Myocyte (in vitro differentiated cells): ENCODE measurements at regions not wholly inside any gene's neighbourhood (a gene's known extent, or its start where the extent isn't known, plus 50 kb on each side); places are given as distances from the start of the nearest gene placed in this dataset.
"Not testable (repeated sequence)": the region's sequence is repeated elsewhere in the genome, so short reads cannot be mapped to it uniquely, and the experiment has no call there.

Source experiments
- DNase-seq: peaks from one replicate; pipeline ENCODE4 v3.0.0-alpha.2; 2012; ENCODE audit warnings: low read depth

GRCh38 chr18:51330148-51330547, 132.7 kb upstream of the MEX3C start:
- no peak for DNase-seq

DNA sequence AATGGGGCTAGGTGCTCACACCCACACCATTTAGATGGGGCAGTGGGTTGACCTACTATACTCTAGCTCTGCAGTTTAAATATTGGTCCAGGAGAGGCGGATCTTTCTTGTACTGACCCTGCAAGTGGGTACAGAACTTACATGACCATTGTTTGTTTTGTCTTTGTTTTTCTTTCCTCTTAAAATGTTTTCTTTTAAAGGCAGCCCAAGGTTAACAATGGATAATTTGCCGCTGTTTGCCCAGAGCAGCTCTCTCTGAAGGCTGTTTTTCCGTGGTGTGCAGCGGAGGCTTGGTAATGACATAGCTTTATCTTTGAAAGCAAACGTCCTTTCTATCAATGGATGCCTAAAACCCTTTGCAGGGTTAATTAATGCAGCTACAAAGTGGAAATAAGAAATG, 133.3 kb upstream of the MEX3C start:
- DNase-seq = no peak

DNA sequence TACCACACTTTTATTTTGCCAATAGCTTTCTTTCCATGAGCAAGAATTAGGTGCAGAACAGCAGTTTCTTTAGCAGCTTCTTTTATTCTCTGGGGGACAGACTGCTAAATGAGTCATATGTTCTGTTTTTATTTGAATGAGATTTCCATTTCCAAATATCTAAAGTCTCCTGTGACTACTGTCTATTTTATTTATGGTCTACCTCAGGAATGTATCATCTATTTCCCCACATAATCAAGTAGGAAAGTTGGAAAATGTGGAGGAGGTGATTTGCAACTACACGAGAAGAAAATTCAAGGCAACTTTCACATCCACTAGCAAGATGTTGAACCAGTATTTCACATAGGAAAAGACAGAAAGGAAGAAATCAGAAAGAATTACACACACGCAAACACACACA, 139.9 kb upstream of the MEX3C start:
- no peak for DNase-seq

GRCh38 chr18:51339856-51340255, 142.4 kb upstream of the MEX3C start:
- no peak for DNase-seq

DNA sequence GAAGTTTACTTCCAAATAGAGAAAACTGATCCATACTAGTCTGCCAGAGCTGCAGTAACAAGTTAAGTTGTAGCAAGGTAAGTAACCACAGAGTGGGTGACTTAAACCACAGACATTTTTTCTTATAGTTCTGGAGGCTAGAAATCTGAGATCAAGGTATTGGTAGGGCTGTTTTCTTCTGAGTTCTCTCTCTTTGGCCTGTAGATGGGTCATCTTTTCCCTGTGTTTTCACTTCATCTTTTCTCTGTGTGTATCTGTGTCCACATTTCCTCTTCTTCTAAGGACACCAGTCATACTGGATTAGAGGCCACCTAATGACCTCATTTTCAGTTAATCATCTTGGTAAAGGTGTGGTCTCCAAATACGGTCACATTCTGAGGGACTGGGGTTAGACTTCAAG, 142.9 kb upstream of the MEX3C start:
- no peak for DNase-seq

- no peak for DNase-seq
Observed at GRCh38 chr18:51342815-51343214, 145.3 kb upstream of the MEX3C start.

DNA sequence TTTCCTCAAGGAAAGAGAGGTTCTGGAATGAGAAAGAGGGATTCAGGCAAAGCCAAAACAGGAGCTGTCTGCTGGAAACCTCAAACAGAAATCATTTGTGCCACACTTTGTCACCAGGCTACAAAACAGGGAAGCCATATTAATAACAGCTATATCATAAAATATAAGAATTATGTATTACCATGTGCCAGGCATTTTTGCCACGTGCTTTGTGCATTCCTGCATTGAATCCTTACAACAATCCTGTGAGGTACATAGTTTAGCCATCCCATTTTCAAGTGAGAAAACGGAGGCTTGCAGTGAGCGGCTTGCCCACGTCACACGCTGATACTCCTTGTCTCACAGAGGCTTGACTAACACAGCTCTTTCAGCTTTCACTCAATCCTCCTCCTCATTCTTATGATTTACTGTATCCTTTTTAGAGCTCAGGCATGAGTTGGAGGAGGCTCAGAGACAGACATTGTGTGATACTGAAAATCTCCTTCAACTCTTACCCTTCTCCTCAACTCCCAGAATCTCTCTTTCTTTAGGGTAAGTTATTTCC, 148.4 kb upstream of the MEX3C start:
- no peak for DNase-seq

DNA sequence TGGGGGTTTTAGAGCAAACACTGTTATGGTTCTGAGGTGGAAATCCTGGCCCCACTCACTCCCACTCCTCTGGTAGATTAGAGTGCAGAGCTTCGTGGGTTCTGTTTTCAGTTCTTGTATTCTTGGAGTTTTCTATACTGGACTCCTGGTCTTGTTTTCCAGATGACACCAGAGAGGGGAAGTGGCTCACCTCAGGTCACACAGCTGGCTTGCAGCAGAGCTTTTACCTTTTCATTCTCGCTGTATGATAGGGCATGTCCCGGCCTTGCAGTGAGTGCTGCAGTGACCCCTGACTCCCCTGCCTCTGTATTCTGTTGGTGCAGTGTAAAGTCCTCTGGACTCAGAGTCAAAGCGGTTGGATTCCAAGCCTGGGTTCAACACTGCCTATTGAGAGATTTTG, 148.9 kb upstream of the MEX3C start:
- DNase-seq = no peak

DNA sequence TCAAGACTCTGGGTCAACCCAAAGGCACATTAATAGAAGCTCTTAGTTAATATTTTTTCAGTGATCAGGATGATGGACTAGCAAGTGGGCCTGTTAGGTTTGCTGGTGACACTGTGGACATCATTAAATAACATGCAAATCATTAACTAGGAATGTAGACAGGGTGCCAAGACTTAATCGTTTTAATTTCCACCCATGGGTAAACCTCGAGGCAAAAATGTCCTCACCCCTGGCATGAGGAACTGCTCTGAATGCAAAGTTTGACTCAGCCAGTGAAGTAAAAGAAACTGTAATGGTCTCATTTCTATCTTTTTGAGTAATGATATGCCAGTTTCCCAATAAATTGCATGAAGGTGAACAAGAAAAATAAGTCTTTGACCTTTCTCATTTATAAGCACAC, 152.6 kb upstream of the MEX3C start:
- no peak for DNase-seq

DNA sequence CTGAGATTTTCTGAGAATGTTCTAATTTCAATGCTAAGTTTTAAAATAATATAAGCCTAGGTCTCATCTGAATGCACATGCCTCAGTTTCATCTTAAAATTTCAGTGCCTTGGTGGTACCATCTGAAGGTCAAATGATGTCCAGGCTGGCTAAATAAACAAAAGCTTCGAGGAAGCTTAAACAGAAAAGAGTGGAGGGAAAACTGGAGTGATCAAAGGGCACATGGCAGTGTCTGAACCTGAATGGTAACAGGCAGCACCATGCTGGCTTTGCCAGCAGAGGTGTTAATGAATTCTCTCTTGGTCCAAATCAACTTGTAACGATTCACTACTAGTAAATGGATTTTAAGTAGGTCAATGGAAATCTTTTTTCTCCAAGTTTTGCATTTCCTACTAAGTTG, 158.4 kb upstream of the MEX3C start:
- no peak for DNase-seq

DNA sequence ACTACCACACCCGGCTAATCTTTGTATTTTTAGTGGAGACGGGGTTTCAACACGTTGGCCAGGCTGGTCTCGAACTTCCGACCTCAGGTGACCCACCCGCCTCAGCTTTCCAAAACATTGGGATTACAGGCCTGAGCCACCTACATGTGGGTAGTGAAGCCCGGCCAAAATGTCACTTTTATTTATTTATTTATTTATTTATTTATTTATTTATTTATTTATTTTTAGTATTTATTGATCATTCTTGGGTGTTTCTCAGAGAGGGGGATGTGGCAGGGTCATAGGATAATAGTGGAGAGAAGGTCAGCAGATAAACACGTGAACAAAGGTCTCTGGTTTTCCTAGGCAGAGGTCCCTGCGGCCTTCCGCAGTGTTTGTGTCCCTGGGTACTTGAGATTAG, 162.8 kb upstream of the MEX3C start:
- DNase-seq = not testable (repeated sequence)

DNA sequence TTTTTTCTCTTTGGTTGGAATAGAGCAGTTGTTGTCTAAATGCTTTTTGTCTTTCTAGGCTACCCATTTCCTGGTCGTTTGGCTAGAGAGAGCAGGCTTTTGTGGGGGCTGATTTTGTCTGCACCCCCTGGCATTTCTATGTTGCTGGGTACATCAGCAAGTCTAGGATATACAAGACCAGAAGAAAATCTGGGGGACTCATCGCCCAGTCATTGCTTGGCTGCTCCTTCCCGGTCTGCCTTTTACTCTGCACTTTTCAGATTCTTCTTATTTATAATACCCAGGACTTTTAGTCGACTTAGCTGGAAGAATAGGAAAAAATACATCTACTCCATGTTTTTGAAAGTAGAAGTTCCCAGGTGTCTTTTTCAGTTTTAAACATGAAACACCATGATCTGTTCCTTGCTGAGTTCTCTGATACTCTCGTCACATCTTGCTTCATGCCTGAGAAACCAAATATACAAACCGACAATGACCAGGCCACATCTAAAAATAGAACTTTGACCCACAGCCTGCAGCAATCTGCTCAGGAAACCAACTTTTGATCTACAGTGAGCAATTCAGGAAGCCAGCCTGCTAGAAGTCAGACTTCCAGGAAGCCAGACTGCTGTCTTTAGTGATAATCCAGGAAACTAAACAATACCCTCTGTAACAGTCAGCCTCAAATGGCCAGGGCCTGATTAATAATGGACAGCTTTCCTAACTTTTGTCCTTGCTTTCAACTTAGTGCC, 163.8 kb upstream of the MEX3C start:
- peak; percentile 11 for DNase-seq

GRCh38 chr18:51363384-51363783, 165.9 kb upstream of the MEX3C start:
- no peak for DNase-seq

- no peak for DNase-seq
Observed at GRCh38 chr18:51370996-51371395, 173.5 kb upstream of the MEX3C start.

DNA sequence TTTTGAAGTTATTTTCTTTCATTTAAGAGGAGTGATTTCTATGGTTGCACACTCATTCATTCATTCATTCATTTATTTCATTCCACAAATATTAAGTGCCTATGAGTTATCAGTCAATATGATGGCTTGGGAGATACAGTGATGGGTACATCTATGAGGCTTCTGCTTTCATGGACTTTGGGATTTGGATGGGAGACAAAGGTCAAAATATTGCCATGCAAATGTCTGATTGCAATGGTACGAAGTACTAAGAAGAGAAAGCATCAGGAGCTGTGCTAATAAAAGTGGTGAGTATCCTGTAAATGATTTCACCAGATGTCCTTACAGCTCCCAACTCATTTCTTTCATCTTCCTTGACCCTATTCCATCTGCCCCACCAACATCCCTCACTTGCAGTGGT, 174.4 kb upstream of the MEX3C start:
- no peak for DNase-seq

- DNase-seq = no peak
Observed at GRCh38 chr18:51382081-51382480, 184.6 kb upstream of the MEX3C start.

GRCh38 chr18:51383116-51383515, 185.6 kb upstream of the MEX3C start:
- no peak for DNase-seq

DNA sequence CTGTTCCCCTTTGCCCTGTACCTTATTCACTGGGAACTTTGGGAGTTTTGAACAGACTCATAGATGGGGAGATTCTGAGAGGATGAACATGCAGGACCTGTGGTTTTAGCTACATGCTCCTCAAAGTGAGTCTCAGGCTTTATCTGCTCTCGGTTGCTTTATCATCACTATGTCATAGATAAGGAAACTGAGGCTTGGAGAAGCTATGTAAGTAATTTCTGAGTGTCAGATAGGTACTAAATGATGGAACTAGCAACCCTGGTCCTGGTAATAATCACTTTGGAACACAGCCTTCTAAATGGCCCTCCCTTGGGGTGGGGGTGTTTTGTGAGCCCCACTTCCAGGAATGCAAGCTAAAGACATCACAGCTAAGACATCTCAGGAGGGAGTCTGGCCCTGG, 186.2 kb upstream of the MEX3C start:
- DNase-seq = no peak

GRCh38 chr18:51385270-51385669, 187.8 kb upstream of the MEX3C start:
- DNase-seq = no peak

DNA sequence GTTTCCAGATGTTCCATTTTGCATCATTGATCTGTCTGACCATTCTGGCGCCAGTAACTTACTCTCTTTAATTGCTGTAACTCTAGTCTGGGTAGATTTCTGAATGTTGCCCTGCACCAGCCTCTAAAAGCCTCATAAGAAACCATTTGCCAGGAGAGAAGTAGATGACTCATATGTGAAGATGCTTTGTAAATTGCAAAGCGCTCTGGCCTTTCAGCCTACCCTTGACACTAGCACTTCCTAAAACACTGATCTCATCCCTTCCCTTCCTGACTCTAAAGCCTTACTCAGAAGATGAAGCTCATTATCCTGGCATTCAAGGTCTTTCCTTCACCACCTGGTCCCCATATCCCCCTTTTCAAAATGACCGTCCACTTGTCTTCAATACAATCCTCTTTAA, 193.2 kb upstream of the MEX3C start:
- DNase-seq = no peak

- no peak for DNase-seq
Observed at GRCh38 chr18:51391215-51391614, 193.7 kb upstream of the MEX3C start.

DNA sequence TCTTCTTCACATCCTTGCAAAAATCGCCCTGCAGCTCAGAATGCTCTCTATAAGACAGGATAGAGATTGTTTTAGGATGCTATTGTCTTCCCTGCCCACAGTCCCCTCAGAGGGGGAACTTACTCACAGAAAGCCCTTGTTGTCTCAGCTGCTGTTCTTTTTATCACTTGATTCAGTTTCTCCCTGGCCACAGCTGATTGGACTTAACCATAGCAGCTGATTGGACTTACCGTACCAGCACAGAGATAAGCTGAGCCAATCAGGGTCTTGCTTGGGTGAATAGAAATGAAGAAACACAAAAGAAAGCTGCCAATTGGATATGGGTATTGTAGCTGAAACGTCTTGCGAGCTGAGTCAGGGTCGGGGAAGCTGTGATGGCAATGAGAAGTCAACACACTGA, 194.2 kb upstream of the MEX3C start:
- no peak for DNase-seq

DNA sequence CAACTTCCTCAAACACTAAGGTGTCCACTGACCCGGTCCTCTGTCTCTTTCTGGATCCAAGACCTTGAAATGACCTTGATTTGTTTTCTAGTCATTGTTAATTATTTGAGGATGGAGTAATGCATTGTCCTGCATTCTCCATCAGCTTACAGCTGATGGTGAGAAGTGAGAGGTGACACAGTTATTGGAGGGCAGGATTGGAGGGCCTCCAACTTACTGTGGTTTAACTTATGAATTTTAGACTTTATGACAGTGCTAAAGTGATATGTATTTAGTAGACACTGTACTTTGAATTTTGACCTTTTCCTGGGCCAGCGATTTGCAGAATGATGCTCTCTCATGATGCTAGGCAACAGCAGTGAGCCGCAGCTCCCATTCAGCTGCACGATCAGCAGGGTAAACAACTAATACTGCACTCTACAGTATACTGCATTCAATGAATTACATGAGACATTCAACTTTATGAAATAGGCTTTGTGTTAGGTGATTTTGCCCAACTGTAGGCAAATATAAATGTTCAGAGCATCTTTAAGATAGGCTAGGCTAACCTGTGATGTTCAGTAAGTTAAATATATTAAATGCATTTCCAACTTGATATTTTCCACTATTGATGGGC, 200.0 kb upstream of the MEX3C start:
- no peak for DNase-seq
